GM23248 (cell line): ENCODE measurements at regions not wholly inside any gene's neighbourhood (a gene's known extent, or its start where the extent isn't known, plus 50 kb on each side); places are given as distances from the start of the nearest gene placed in this dataset.

ENCODE experiments used
- EZH2 ChIP-seq: fragments of 200-600 bp; sonication (generic); IDR thresholded peaks from 2 replicates; pipeline ENCODE4 v1.6.1; 2018; ENCODE audit warnings: antibody characterized with exemption, mild to moderate bottlenecking; ENCODE audit not compliant: insufficient read depth, poor library complexity, severe bottlenecking
- EZH2phosphoT487 ChIP-seq: fragments of 200-600 bp; sonication (generic); IDR thresholded peaks from 2 replicates; pipeline ENCODE4 v1.6.1; 2018; ENCODE audit warnings: antibody characterized with exemption, moderate library complexity, mild to moderate bottlenecking, low read depth; ENCODE audit not compliant: insufficient read depth

GRCh38 chr4:154044742-154045485, 256.0 kb upstream of the SFRP2 start:
- no peak for TF ChIP-seq EZH2
- no peak for TF ChIP-seq EZH2phosphoT487
